HepG2 (cell line): ENCODE measurements at regions not wholly inside any gene's neighbourhood (a gene's known extent, or its start where the extent isn't known, plus 50 kb on each side); places are given as distances from the start of the nearest gene placed in this dataset.

Experiments
- CHCHD3 ChIP-seq: sonication (generic); formaldehyde crosslinking; IDR thresholded peaks from 2 replicates; pipeline ENCODE4 v1.8.0; 2022; ENCODE audit warnings: mild to moderate bottlenecking, missing genetic modification reagents, moderate library complexity
- CREM ChIP-seq, 2 experiments: sonication (generic) in 1 of 2; formaldehyde crosslinking in 1 of 2; IDR thresholded peaks; 2 replicates each; pipeline versions ENCODE4 v1.4.0 to v1.6.1; 2016 to 2020; ENCODE audit warnings: antibody characterized with exemption in 1 of 2, mild to moderate bottlenecking in 1 of 2, missing genetic modification reagents in 1 of 2
- GABPA ChIP-seq, 2 experiments: IDR thresholded peaks; 2 replicates each; pipeline ENCODE4 v1.6.1; 2011 to 2016; ENCODE audit warnings: low read depth in 2 of 2, low read length in 1 of 2, missing biosample characterization in 1 of 2, missing genetic modification characterization in 1 of 2
- GATAD2A ChIP-seq: IDR thresholded peaks from 2 replicates; pipeline ENCODE4 v1.6.1; 2016
- HMG20A ChIP-seq: IDR thresholded peaks from 2 replicates; pipeline ENCODE4 v1.6.1; 2016; ENCODE audit warnings: borderline replicate concordance
- HMGA1 ChIP-seq: sonication (generic); formaldehyde crosslinking; conservative IDR thresholded peaks from 2 replicates; pipeline ENCODE4 v1.4.0; 2020; ENCODE audit warnings: missing genetic modification reagents
- SOX13 ChIP-seq, 3 experiments: fragments of 450-650 bp in 1 of 3; sonication (generic) in 1 of 3; formaldehyde crosslinking in 1 of 3; IDR thresholded peaks in 2 of 3; conservative IDR thresholded peaks in 1 of 3; 2 replicates each; pipeline versions ENCODE4 v1.5.0 to v1.6.1; 2016 to 2020; ENCODE audit warnings: antibody characterized with exemption in 1 of 3, mild to moderate bottlenecking in 1 of 3, missing compliant biosample characterization in 1 of 3, missing genetic modification reagents in 1 of 3, moderate library complexity in 1 of 3
- SOX5 ChIP-seq: IDR thresholded peaks from 2 replicates; pipeline ENCODE4 v1.6.1; 2016; ENCODE audit warnings: borderline replicate concordance
- ZBTB7B ChIP-seq: sonication (generic); formaldehyde crosslinking; IDR thresholded peaks from 2 replicates; pipeline ENCODE4 v1.4.0; 2020; ENCODE audit warnings: missing genetic modification reagents
- ZNF850 ChIP-seq: sonication (generic); formaldehyde crosslinking; conservative IDR thresholded peaks from 2 replicates; pipeline ENCODE4 v1.9.0; 2021; ENCODE audit warnings: mild to moderate bottlenecking, missing genetic modification reagents
- ZSCAN12 ChIP-seq: sonication (generic); formaldehyde crosslinking; IDR thresholded peaks from 2 replicates; pipeline ENCODE4 v1.9.0; 2021; ENCODE audit warnings: mild to moderate bottlenecking, missing genetic modification reagents
- TF ChIP-seq, protein P1 (sequence below): IDR thresholded peaks from 2 replicates; pipeline ENCODE4 v1.6.1; 2016; ENCODE audit warnings: low read depth, missing genetic modification reagents, missing compliant biosample characterization
- TF ChIP-seq, protein P2 (sequence below): IDR thresholded peaks from 2 replicates; pipeline ENCODE4 v1.6.1; 2016; ENCODE audit warnings: missing biosample characterization, missing genetic modification reagents, low read depth

- TF ChIP-seq, protein P1, sequence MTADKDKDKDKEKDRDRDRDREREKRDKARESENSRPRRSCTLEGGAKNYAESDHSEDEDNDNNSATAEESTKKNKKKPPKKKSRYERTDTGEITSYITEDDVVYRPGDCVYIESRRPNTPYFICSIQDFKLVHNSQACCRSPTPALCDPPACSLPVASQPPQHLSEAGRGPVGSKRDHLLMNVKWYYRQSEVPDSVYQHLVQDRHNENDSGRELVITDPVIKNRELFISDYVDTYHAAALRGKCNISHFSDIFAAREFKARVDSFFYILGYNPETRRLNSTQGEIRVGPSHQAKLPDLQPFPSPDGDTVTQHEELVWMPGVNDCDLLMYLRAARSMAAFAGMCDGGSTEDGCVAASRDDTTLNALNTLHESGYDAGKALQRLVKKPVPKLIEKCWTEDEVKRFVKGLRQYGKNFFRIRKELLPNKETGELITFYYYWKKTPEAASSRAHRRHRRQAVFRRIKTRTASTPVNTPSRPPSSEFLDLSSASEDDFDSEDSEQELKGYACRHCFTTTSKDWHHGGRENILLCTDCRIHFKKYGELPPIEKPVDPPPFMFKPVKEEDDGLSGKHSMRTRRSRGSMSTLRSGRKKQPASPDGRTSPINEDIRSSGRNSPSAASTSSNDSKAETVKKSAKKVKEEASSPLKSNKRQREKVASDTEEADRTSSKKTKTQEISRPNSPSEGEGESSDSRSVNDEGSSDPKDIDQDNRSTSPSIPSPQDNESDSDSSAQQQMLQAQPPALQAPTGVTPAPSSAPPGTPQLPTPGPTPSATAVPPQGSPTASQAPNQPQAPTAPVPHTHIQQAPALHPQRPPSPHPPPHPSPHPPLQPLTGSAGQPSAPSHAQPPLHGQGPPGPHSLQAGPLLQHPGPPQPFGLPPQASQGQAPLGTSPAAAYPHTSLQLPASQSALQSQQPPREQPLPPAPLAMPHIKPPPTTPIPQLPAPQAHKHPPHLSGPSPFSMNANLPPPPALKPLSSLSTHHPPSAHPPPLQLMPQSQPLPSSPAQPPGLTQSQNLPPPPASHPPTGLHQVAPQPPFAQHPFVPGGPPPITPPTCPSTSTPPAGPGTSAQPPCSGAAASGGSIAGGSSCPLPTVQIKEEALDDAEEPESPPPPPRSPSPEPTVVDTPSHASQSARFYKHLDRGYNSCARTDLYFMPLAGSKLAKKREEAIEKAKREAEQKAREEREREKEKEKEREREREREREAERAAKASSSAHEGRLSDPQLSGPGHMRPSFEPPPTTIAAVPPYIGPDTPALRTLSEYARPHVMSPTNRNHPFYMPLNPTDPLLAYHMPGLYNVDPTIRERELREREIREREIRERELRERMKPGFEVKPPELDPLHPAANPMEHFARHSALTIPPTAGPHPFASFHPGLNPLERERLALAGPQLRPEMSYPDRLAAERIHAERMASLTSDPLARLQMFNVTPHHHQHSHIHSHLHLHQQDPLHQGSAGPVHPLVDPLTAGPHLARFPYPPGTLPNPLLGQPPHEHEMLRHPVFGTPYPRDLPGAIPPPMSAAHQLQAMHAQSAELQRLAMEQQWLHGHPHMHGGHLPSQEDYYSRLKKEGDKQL (CRISPR knock-in tag): peak; percentile 85
- no peak for TF ChIP-seq SOX13 (IDR thresholded peaks at IDR 0.05)
- peak in 1 of 2 experiments; percentile 75; a peak in 2 of 4 replicates for TF ChIP-seq SOX13 (CRISPR knock-in tag; conservative IDR thresholded peaks at IDR 0.05 in 1 of 2, IDR thresholded peaks at IDR 0.05 in 1 of 2)
- TF ChIP-seq ZBTB7B (CRISPR knock-in tag): no peak
- no peak for TF ChIP-seq CREM (IDR thresholded peaks at IDR 0.05)
- TF ChIP-seq CREM (CRISPR knock-in tag; IDR thresholded peaks at IDR 0.05): no peak
- peak; percentile 29; the same call in 1 of the 2 replicates for TF ChIP-seq SOX5 (CRISPR knock-in tag)
- TF ChIP-seq GATAD2A: peak; percentile 46; the same call in 1 of the 2 replicates
- no peak for TF ChIP-seq GABPA (IDR thresholded peaks at IDR 0.05; ENCODE audit: low read depth, low read length)
- no peak for TF ChIP-seq GABPA (CRISPR knock-in tag; IDR thresholded peaks at IDR 0.05; ENCODE audit: low read depth)
- no peak for TF ChIP-seq CHCHD3 (CRISPR knock-in tag)
- no peak for TF ChIP-seq ZSCAN12
- TF ChIP-seq, protein P2, sequence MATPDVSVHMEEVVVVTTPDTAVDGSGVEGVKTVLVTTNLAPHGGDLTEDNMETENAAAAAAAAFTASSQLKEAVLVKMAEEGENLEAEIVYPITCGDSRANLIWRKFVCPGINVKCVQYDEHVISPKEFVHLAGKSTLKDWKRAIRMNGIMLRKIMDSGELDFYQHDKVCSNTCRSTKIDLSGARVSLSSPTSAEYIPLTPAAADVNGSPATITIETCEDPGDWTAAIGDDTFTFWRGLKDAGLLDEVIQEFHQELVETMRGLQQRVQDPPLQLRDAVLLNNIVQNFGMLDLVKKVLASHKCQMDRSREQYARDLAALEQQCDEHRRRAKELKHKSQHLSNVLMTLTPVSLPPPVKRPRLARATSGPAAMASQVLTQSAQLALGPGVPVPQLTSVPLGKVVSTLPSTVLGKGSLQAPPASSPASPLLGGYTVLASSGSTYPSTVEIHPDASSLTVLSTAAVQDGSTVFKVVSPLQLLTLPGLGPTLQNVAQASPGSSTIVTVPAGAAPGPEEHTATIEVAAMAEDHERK (CRISPR knock-in tag): no peak
- no peak for TF ChIP-seq HMGA1 (CRISPR knock-in tag)
- no peak for TF ChIP-seq ZNF850 (CRISPR knock-in tag)
- peak; percentile 69; the same call in 1 of the 2 replicates for TF ChIP-seq HMG20A (CRISPR knock-in tag)
Observed at GRCh38 chr4:32661229-32661628, 1941.1 kb downstream of the PCDH7 start (continued).
